ENCODE measurements at regions not wholly inside any gene's neighbourhood (a gene's known extent, or its start where the extent isn't known, plus 50 kb on each side); places are given as distances from the start of the nearest gene placed in this dataset.

DNA sequence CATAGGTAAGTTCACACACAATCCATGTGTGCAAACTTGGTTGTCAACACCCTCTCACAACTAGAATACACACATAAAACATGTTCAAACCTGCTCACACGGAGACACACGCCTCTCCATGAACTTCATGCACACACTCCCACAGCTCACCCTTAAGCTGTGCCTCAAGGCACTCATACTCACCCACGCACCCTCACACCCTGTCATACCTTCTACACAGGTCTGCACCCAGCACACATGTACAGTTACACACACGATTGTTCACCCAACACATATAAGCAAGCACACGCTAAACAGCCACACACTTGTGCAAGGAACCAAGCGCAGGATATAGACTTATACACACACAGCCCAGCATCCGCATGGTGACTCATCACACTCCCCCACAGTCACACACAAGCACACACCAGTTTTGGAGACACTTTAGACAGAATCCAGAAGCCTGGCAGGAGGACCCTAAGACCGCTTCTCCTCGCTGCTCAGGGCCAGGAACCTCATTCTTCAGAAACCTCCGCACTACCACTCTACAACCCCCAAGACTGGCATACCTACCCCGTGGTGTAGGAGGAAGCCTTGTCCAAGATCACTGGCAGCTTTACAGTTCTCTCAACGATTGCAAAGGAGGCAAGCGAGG lies 58.7 kb upstream of the ZC3H12A start:
- TF ChIP-seq ZNF549 (tag by site-specific recombination; IDR thresholded peaks at IDR 0.05), result no peak
- peak; percentile 76 for TF ChIP-seq EGR2 (tag by site-specific recombination; IDR thresholded peaks at IDR 0.05; ENCODE audit: low read depth)
- TF ChIP-seq OVOL3 (tag by site-specific recombination; IDR thresholded peaks at IDR 0.05), result no peak
- TF ChIP-seq ZNF518A (tag by site-specific recombination; conservative IDR thresholded peaks at IDR 0.05; ENCODE audit: low read depth), result no peak
- no peak for TF ChIP-seq YY1 (tag by site-specific recombination; IDR thresholded peaks at IDR 0.05)
- TF ChIP-seq TCF7L2 (IDR thresholded peaks at IDR 0.05; ENCODE audit: borderline replicate concordance, low read depth, low read length), result no peak
- TF ChIP-seq, protein P1, sequence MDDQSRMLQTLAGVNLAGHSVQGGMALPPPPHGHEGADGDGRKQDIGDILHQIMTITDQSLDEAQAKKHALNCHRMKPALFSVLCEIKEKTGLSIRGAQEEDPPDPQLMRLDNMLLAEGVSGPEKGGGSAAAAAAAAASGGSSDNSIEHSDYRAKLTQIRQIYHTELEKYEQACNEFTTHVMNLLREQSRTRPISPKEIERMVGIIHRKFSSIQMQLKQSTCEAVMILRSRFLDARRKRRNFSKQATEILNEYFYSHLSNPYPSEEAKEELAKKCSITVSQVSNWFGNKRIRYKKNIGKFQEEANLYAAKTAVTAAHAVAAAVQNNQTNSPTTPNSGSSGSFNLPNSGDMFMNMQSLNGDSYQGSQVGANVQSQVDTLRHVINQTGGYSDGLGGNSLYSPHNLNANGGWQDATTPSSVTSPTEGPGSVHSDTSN (CRISPR knock-in tag; IDR thresholded peaks at IDR 0.05), result no peak
- no peak for TF ChIP-seq OSR2 (tag by site-specific recombination; IDR thresholded peaks at IDR 0.05)
- TF ChIP-seq, protein P2, sequence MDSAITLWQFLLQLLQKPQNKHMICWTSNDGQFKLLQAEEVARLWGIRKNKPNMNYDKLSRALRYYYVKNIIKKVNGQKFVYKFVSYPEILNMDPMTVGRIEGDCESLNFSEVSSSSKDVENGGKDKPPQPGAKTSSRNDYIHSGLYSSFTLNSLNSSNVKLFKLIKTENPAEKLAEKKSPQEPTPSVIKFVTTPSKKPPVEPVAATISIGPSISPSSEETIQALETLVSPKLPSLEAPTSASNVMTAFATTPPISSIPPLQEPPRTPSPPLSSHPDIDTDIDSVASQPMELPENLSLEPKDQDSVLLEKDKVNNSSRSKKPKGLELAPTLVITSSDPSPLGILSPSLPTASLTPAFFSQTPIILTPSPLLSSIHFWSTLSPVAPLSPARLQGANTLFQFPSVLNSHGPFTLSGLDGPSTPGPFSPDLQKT (IDR thresholded peaks at IDR 0.05; ENCODE audit: borderline replicate concordance, low read depth, low read length), result no peak
- TF ChIP-seq ZSCAN5A (tag by site-specific recombination; IDR thresholded peaks at IDR 0.05), result no peak
- TF ChIP-seq ZFHX2 (tag by site-specific recombination; conservative IDR thresholded peaks at IDR 0.05), result peak; percentile 74
- H3K4me3 ChIP-seq (ENCODE audit: low read depth, low read length), result no peak overlapping the region
- H3K9me3 ChIP-seq (ENCODE audit: control insufficient read depth, insufficient read depth, low read depth, low read length), result no peaks in the 10 kb centered on the region
- H3K27ac ChIP-seq (ENCODE audit: extremely low read depth, low read depth, low read length), result no peak overlapping the region
- H3K36me3 ChIP-seq (ENCODE audit: control insufficient read depth in 2 of 2, insufficient read depth in 1 of 2, low read length in 2 of 2), result no peaks in the 10 kb centered on the region
- CTCF ChIA-PET, result interaction anchor here (0.6 kb wide), 1 partner anchor 758 kb away, joined by 3 read pairs; no protein-coding TSS in a partner anchor
- H3K4me1 ChIP-seq (ENCODE audit: control insufficient read depth, insufficient read depth, low read length), result no peaks in the 10 kb centered on the region
- POLR2A ChIA-PET, result no interaction called here

DNA sequence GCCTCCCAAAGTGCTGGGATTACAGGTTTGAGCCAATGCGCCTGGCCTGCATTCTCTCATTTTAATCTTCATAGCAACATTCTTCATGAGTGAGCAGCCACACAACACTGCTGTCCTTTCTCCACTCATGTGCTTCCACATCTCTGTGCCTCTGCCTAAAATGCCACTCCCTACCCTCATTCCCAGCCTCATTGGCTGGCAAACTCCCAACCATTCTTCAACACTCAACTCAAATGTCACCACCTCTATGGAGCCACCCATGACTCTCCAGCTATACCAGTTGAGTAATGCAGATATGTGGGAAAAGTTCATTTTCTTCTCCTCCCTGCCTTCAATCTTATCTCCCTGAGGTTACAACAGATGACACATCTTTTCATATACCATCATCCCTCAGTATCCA lies 53.9 kb upstream of the ZC3H12A start:
- H3K9me3 ChIP-seq (ENCODE audit: control insufficient read depth, insufficient read depth, low read depth, low read length), result no peaks in the 10 kb centered on the region
- ChIA-PET CTCF (no interaction called here), POLR2A (interaction anchor here (0.7 kb wide), 1 partner anchor 11 kb away, joined by 4 read pairs; no protein-coding TSS in a partner anchor)
- H3K36me3 ChIP-seq (ENCODE audit: control insufficient read depth in 2 of 2, insufficient read depth in 1 of 2, low read length in 2 of 2), result no peaks in the 10 kb centered on the region
- no peak overlapping the region for H3K27ac ChIP-seq (ENCODE audit: extremely low read depth, low read depth, low read length)
- no peaks in the 10 kb centered on the region for H3K4me1 ChIP-seq (ENCODE audit: control insufficient read depth, insufficient read depth, low read length)
- H3K4me3 ChIP-seq (ENCODE audit: low read depth, low read length), result no peak overlapping the region
- no peak for TF ChIP-seq GLI2 (tag by site-specific recombination; IDR thresholded peaks at IDR 0.05; ENCODE audit: borderline replicate concordance, low read depth)
- TF ChIP-seq ZNF626 (tag by site-specific recombination; IDR thresholded peaks at IDR 0.05), result no peak
- TF ChIP-seq, protein P3, sequence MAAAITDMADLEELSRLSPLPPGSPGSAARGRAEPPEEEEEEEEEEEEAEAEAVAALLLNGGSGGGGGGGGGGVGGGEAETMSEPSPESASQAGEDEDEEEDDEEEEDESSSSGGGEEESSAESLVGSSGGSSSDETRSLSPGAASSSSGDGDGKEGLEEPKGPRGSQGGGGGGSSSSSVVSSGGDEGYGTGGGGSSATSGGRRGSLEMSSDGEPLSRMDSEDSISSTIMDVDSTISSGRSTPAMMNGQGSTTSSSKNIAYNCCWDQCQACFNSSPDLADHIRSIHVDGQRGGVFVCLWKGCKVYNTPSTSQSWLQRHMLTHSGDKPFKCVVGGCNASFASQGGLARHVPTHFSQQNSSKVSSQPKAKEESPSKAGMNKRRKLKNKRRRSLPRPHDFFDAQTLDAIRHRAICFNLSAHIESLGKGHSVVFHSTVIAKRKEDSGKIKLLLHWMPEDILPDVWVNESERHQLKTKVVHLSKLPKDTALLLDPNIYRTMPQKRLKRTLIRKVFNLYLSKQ (tag by site-specific recombination; IDR thresholded peaks at IDR 0.05; ENCODE audit: borderline replicate concordance), result no peak
- TF ChIP-seq ZNF624 (tag by site-specific recombination; IDR thresholded peaks at IDR 0.05), result no peak
- TF ChIP-seq ZFP69B (tag by site-specific recombination; IDR thresholded peaks at IDR 0.05), result no peak
- TF ChIP-seq ZNF433 (tag by site-specific recombination; IDR thresholded peaks at IDR 0.05; ENCODE audit: low read depth), result no peak
- TF ChIP-seq ZNF530 (tag by site-specific recombination; IDR thresholded peaks at IDR 0.05; ENCODE audit: low read depth), result no peak
- TF ChIP-seq MEIS1 (CRISPR knock-in tag; IDR thresholded peaks at IDR 0.05; ENCODE audit: borderline replicate concordance), result no peak
- TF ChIP-seq ZBTB44 (tag by site-specific recombination; IDR thresholded peaks at IDR 0.05), result no peak
- no peak for TF ChIP-seq HOXA7 (CRISPR knock-in tag; IDR thresholded peaks at IDR 0.05; ENCODE audit: borderline replicate concordance)
- TF ChIP-seq ZBTB1 (tag by site-specific recombination; IDR thresholded peaks at IDR 0.05), result no peak
- TF ChIP-seq ZNF184 (tag by site-specific recombination; IDR thresholded peaks at IDR 0.05), result no peak

Data from HEK293 (cell line).